ENCODE measurements at regions not wholly inside any gene's neighbourhood (a gene's known extent, or its start where the extent isn't known, plus 50 kb on each side); places are given as distances from the start of the nearest gene placed in this dataset.

DNA sequence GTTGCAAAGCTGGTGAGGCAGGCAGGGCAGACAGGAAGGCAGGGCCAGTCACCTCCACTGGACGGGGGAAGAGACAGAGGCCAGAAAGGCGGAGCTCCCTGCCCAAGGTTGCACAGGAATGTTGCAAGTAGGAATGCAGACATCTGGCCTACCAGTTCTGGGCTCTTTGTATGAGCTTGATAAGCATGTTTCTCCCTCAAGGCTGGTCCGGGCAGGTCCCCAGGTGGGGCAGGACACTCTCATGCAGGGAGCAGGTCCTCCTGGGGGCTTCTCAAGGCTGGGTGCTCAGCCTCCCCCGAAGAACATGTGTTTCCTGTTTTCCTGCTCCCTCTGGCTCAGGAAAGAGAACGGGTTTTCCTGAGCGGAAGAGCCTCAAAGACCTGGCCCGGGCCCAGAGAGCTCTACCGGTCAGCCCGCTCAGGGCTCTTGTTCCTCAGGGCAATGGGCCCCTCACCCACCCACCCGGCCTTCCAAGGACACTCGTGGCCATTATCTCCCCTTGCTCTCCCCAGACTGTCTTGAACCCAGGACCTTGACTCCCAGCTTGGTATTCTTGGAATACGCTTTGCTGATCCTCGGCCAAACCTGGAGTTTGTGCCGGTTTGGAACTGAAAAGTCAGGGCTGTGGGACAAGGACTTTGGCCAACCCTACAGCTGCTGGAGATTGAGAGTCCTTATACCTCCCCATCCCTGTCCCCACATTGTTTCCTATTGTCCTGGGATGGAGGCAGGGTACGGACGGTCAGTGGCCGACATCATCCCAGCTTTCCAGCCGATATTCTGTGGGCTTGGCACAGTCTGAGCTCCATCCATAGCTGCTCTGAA lies 87.7 kb upstream of the HAAO start:
- H3K4me1 ChIP-seq (ENCODE audit: insufficient read depth, low read length, poor library complexity, severe bottlenecking) = no peaks in the 10 kb centered on the region
- H3K27ac ChIP-seq (ENCODE audit: low read depth, low read length, poor library complexity, severe bottlenecking) = no peak overlapping the region
- DNase-seq (ENCODE audit: low spot score) = no peak
- POLR2A ChIA-PET (ENCODE audit: low non-redundant PET) = interaction anchor here (0.6 kb wide), 1 partner anchor 38 kb away, joined by 18 read pairs; no protein-coding TSS in a partner anchor
- TF ChIP-seq EZH2 (IDR thresholded peaks at IDR 0.05; ENCODE audit: borderline replicate concordance, low read depth, low read length, poor library complexity, severe bottlenecking) = no peak
- TF ChIP-seq, protein P1, sequence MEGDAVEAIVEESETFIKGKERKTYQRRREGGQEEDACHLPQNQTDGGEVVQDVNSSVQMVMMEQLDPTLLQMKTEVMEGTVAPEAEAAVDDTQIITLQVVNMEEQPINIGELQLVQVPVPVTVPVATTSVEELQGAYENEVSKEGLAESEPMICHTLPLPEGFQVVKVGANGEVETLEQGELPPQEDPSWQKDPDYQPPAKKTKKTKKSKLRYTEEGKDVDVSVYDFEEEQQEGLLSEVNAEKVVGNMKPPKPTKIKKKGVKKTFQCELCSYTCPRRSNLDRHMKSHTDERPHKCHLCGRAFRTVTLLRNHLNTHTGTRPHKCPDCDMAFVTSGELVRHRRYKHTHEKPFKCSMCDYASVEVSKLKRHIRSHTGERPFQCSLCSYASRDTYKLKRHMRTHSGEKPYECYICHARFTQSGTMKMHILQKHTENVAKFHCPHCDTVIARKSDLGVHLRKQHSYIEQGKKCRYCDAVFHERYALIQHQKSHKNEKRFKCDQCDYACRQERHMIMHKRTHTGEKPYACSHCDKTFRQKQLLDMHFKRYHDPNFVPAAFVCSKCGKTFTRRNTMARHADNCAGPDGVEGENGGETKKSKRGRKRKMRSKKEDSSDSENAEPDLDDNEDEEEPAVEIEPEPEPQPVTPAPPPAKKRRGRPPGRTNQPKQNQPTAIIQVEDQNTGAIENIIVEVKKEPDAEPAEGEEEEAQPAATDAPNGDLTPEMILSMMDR (conservative IDR thresholded peaks at IDR 0.05; ENCODE audit: low read depth, low read length) = no peak
- intact Hi-C loops (cut with micrococcal nuclease; ENCODE audit: unreplicated experiment) = no loop called here
- BruUV-seq (replicated peaks) = no TSS peak
- H3K4me3 ChIP-seq (ENCODE audit: low read depth, low read length, poor library complexity, severe bottlenecking) = no peak overlapping the region
- H3K36me3 ChIP-seq (ENCODE audit: insufficient read depth, low read length, poor library complexity, severe bottlenecking) = no peaks in the 10 kb centered on the region
- no peaks in the 10 kb centered on the region for H3K27me3 ChIP-seq (replicated peaks; ENCODE audit: insufficient read depth, low read depth, low read length, poor library complexity)
- CTCF ChIA-PET = no interaction called here
- no peaks in the 10 kb centered on the region for H3K9me3 ChIP-seq (ENCODE audit: low read depth, low read length, poor library complexity, severe bottlenecking)

DNA sequence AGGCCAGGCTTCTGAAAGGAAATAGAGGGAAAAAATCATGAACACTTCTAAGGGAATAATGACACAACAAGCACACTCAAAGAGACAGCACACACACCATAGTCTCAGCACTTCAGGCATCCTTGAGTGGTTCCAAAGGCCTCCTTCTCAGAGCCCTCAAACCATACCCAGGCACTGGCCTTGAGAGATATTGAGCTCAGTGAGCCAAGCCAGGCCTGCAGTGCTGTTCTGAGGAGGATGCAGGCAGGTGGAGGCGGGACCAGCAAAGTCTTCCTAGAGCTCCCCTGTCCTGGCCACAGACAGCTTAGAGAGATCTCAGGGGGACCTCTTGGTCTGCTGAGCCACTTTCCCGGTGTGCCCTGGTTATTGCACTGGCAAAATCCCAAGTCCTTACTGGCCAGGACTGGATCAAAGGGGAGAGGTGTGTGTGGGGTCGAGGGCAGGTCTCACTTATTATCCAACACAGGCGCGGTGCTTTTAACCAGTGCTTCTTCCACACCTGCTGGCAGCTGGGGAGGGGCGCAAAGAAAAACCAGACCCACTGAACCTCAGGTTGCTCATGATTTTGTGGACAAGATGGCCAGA lies 86.8 kb upstream of the HAAO start:
- H3K4me3 ChIP-seq (ENCODE audit: low read depth, low read length, poor library complexity, severe bottlenecking) = no peak overlapping the region
- no peaks in the 10 kb centered on the region for H3K36me3 ChIP-seq (ENCODE audit: insufficient read depth, low read length, poor library complexity, severe bottlenecking)
- H3K27ac ChIP-seq (ENCODE audit: low read depth, low read length, poor library complexity, severe bottlenecking) = no peak overlapping the region
- intact Hi-C loops (cut with micrococcal nuclease; ENCODE audit: unreplicated experiment) = no loop called here
- H3K4me1 ChIP-seq (ENCODE audit: insufficient read depth, low read length, poor library complexity, severe bottlenecking) = no peaks in the 10 kb centered on the region
- no peak for TF ChIP-seq EZH2 (IDR thresholded peaks at IDR 0.05; ENCODE audit: borderline replicate concordance, low read depth, low read length, poor library complexity, severe bottlenecking)
- TF ChIP-seq, protein P1 (conservative IDR thresholded peaks at IDR 0.05; ENCODE audit: low read depth, low read length) = no peak
- DNase-seq (ENCODE audit: low spot score) = no peak
- no peaks in the 10 kb centered on the region for H3K9me3 ChIP-seq (ENCODE audit: low read depth, low read length, poor library complexity, severe bottlenecking)
- ChIA-PET POLR2A (ENCODE audit: low non-redundant PET) (no interaction called here), CTCF (no interaction called here)
- no peaks in the 10 kb centered on the region for H3K27me3 ChIP-seq (replicated peaks; ENCODE audit: insufficient read depth, low read depth, low read length, poor library complexity)
- no TSS peak for BruUV-seq (replicated peaks)

DNA sequence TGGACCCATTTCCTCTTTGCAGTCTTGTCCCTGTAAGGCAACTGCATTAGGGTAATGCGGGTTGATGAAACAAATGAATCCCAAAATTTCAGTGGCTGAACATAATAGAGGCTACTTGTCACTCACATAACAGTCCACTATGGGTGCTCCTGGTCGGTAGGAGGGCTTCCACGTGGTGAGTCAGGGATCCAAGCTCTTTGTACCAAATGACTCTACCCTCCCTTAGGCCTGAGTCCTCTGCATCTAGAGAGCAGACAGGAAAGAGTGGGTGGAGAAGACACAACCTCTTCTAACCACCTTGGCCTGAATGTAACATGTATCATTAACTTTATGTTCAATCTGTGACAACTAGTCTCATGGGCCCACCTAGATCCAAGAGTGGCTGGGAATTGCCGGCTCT lies 86.2 kb upstream of the HAAO start:
- intact Hi-C loops (cut with micrococcal nuclease; ENCODE audit: unreplicated experiment) = no loop called here
- DNase-seq (ENCODE audit: low spot score) = no peak
- ChIA-PET CTCF (no interaction called here), POLR2A (ENCODE audit: low non-redundant PET) (no interaction called here)
- Histone ChIP-seq H3K36me3 (ENCODE audit: insufficient read depth, low read length, poor library complexity, severe bottlenecking) (no peaks in the 10 kb centered on the region), H3K27me3 (replicated peaks; ENCODE audit: insufficient read depth, low read depth, low read length, poor library complexity) (no peaks in the 10 kb centered on the region), H3K9me3 (ENCODE audit: low read depth, low read length, poor library complexity, severe bottlenecking) (no peaks in the 10 kb centered on the region), H3K4me1 (ENCODE audit: insufficient read depth, low read length, poor library complexity, severe bottlenecking) (no peaks in the 10 kb centered on the region), H3K4me3 (ENCODE audit: low read depth, low read length, poor library complexity, severe bottlenecking) (no peak overlapping the region), H3K27ac (ENCODE audit: low read depth, low read length, poor library complexity, severe bottlenecking) (no peak overlapping the region)
- no TSS peak for BruUV-seq (replicated peaks)
- TF ChIP-seq, protein P1 (conservative IDR thresholded peaks at IDR 0.05; ENCODE audit: low read depth, low read length) = no peak
